Transverse colon (tissue), 4 donors: ENCODE measurements at regions not wholly inside any gene's neighbourhood (a gene's known extent, or its start where the extent isn't known, plus 50 kb on each side); places are given as distances from the start of the nearest gene placed in this dataset.
"Not testable (repeated sequence)": the region's sequence is repeated elsewhere in the genome, so short reads cannot be mapped to it uniquely, and the experiment has no call there.

Experiments
- CTCF ChIP-seq, 5 experiments: fragments of 200-600 bp in 3 of 5; fragments of 450-650 bp in 2 of 5; sonication (generic) in 3 of 5; IDR thresholded peaks; 1 replicate in 2 of 5; 2 replicates in 3 of 5; pipeline ENCODE4 v1.5.1; 2016 to 2017; ENCODE audit warnings: antibody characterized with exemption in 5 of 5, inconsistent platforms in 3 of 5, mild to moderate bottlenecking in 2 of 5, moderate library complexity in 1 of 5
- EP300 ChIP-seq: sonication (generic); formaldehyde crosslinking; IDR thresholded peaks from one replicate; pipeline ENCODE4 v1.6.1; 2017; ENCODE audit warnings: antibody characterized with exemption, low read depth
- POLR2A ChIP-seq: fragments of 450-650 bp; IDR thresholded peaks from one replicate; pipeline ENCODE4 v1.6.1; 2016; ENCODE audit warnings: antibody characterized with exemption, mild to moderate bottlenecking, moderate library complexity
- POLR2AphosphoS5 ChIP-seq, 3 donors: sonication (generic); formaldehyde crosslinking; IDR thresholded peaks; one replicate each; pipeline ENCODE4 v1.6.1; 2016; ENCODE audit warnings: antibody characterized with exemption in 3 of 3

GRCh38 chr10:78344257-78344656 lies 310.6 kb downstream of the RPS24 start:
- TF ChIP-seq CTCF (IDR thresholded peaks at IDR 0.05); POLR2A; POLR2AphosphoS5 (IDR thresholded peaks at IDR 0.05); EP300: not testable (repeated sequence)
